Astrocyte of the hippocampus (primary cell): ENCODE measurements at regions not wholly inside any gene's neighbourhood (a gene's known extent, or its start where the extent isn't known, plus 50 kb on each side); places are given as distances from the start of the nearest gene placed in this dataset.

ENCODE experiments used
- DNase-seq: peaks from one replicate; pipeline ENCODE4 v3.0.0; 2011; ENCODE audit warnings: low read depth, low spot score

- DNase-seq, result peak; percentile 79
Measured at GRCh38 chr9:79134654-79135053, 437.1 kb upstream of the TLE4 start.

GRCh38 chr9:79135681-79136415 lies 435.9 kb upstream of the TLE4 start:
- no peak for DNase-seq

GRCh38 chr9:79140751-79141150 lies 431.0 kb upstream of the TLE4 start:
- no peak for DNase-seq

- no peak for DNase-seq
Measured at GRCh38 chr9:79143211-79143610, 428.6 kb upstream of the TLE4 start.

- no peak for DNase-seq
Measured at GRCh38 chr9:79145442-79145841, 426.3 kb upstream of the TLE4 start.

- DNase-seq, result no peak
Measured at GRCh38 chr9:79149585-79149984, 422.2 kb upstream of the TLE4 start.

- no peak for DNase-seq
Measured at GRCh38 chr9:79151791-79152190, 420.0 kb upstream of the TLE4 start.

GRCh38 chr9:79152306-79152705 lies 419.5 kb upstream of the TLE4 start:
- DNase-seq, result no peak

- DNase-seq, result no peak
Measured at GRCh38 chr9:79154806-79155205, 417.0 kb upstream of the TLE4 start.

- no peak for DNase-seq
Measured at GRCh38 chr9:79155308-79155707, 416.5 kb upstream of the TLE4 start.

- DNase-seq, result no peak
Measured at GRCh38 chr9:79163544-79163943, 408.2 kb upstream of the TLE4 start.

GRCh38 chr9:79164406-79164805 lies 407.4 kb upstream of the TLE4 start:
- no peak for DNase-seq

- DNase-seq, result no peak
Measured at GRCh38 chr9:79165020-79165780, 406.6 kb upstream of the TLE4 start.

GRCh38 chr9:79166005-79166404 lies 405.8 kb upstream of the TLE4 start:
- DNase-seq, result no peak

- no peak for DNase-seq
Measured at GRCh38 chr9:79170643-79171042, 401.1 kb upstream of the TLE4 start.

- no peak for DNase-seq
Measured at GRCh38 chr9:79173932-79174331, 397.8 kb upstream of the TLE4 start.

GRCh38 chr9:79176014-79176697 lies 395.6 kb upstream of the TLE4 start:
- no peak for DNase-seq

- DNase-seq, result no peak
Measured at GRCh38 chr9:79184831-79185230, 386.9 kb upstream of the TLE4 start.

- no peak for DNase-seq
Measured at GRCh38 chr9:79185866-79186265, 385.9 kb upstream of the TLE4 start.

- DNase-seq, result peak; percentile 86
Measured at GRCh38 chr9:79189511-79189924, 382.2 kb upstream of the TLE4 start.

- no peak for DNase-seq
Measured at GRCh38 chr9:79193001-79193400, 378.8 kb upstream of the TLE4 start.

GRCh38 chr9:79193501-79194223 lies 378.1 kb upstream of the TLE4 start:
- DNase-seq, result no peak
